Epithelial cell of esophagus (primary cell): ENCODE measurements at regions not wholly inside any gene's neighbourhood (a gene's known extent, or its start where the extent isn't known, plus 50 kb on each side); places are given as distances from the start of the nearest gene placed in this dataset.

Source experiments
- DNase-seq: peaks from one replicate; pipeline ENCODE4 v3.0.0; 2010; ENCODE audit warnings: low read depth
- H3K4me3 ChIP-seq: 2 replicates; pipeline ENCODE4 v1.5.1; 2011; ENCODE audit warnings: mild to moderate bottlenecking, low read length, control low read depth
- TF ChIP-seq, protein P1 (sequence below): IDR thresholded peaks from 2 replicates; pipeline ENCODE4 v1.5.1; 2011; ENCODE audit warnings: low read depth, mild to moderate bottlenecking, low read length, control low read depth, inconsistent platforms; ENCODE audit not compliant: insufficient read depth; ENCODE audit errors: missing control alignments

DNA sequence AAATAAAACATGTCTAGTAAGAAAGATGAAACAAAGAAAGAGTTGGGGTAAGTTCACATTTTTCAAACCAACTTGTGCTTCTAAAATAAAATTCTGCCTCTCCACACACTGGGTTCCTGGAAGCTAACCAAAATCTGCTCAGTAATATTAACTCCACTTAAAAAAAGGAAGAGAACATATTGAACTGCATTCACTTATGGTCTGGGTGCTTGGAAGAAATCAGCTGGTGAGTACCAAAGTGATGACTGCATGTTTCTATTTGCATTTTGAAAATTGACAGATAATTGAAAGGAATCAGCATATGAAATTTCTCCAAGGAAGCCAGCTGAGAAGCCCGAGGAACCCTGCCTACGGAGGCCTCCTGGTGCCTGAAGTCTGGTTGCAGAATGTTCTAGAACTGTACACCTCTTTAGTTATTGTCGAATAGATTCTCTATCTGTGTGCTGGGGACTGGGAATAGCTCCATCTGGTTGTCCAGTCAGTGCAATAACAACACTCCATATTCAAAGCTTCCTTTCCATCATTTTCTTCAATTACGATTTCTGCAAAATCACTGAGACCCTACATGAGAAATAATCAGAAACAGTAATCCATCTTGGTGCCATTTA lies 836.1 kb downstream of the VRK1 start:
- H3K4me3 ChIP-seq = no peak overlapping the region
- no peak for DNase-seq
- TF ChIP-seq, protein P1, sequence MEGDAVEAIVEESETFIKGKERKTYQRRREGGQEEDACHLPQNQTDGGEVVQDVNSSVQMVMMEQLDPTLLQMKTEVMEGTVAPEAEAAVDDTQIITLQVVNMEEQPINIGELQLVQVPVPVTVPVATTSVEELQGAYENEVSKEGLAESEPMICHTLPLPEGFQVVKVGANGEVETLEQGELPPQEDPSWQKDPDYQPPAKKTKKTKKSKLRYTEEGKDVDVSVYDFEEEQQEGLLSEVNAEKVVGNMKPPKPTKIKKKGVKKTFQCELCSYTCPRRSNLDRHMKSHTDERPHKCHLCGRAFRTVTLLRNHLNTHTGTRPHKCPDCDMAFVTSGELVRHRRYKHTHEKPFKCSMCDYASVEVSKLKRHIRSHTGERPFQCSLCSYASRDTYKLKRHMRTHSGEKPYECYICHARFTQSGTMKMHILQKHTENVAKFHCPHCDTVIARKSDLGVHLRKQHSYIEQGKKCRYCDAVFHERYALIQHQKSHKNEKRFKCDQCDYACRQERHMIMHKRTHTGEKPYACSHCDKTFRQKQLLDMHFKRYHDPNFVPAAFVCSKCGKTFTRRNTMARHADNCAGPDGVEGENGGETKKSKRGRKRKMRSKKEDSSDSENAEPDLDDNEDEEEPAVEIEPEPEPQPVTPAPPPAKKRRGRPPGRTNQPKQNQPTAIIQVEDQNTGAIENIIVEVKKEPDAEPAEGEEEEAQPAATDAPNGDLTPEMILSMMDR = no peak

DNA sequence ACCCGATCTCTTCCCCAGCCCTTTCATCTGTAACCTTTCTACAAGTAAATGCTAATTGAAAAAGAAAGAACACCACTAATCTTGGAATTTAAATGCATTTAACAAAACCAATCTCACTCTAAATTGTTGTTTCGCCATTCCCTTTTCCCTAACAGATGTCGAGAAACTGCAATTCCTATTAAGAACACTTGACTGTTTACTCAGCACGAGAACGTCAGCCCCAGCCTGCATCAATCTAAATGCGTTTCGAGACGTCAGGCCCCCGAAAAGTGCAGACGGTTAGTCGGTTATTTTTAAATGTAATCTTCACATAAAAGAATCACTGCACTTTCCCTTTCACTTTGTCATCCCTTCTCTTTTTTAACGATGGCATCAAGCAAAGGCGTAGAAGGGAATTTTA lies 837.6 kb downstream of the VRK1 start:
- DNase-seq = peak; percentile 1
- H3K4me3 ChIP-seq = no peak overlapping the region
- TF ChIP-seq, protein P1 = no peak

DNA sequence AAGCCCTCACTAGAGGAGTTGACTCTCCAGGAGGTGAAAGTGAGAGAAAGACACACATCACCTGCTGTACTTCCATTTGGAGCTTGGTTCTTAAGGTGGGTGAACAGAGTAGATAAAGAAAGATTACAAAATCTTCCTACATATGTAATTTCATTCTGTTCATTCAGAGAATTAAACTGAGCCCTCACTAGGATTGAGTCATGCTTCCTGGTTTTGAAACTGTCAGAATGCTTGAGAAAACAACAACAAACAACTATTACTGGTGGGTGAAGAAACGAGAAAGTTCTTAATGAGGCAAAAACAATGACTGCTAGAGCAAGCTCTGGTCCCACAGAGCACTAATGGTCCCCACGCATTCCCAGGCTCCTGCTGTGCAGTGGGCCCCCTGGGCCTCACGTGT lies 841.7 kb downstream of the VRK1 start:
- DNase-seq = peak; percentile 19
- H3K4me3 ChIP-seq = no peak overlapping the region
- TF ChIP-seq, protein P1 = no peak

DNA sequence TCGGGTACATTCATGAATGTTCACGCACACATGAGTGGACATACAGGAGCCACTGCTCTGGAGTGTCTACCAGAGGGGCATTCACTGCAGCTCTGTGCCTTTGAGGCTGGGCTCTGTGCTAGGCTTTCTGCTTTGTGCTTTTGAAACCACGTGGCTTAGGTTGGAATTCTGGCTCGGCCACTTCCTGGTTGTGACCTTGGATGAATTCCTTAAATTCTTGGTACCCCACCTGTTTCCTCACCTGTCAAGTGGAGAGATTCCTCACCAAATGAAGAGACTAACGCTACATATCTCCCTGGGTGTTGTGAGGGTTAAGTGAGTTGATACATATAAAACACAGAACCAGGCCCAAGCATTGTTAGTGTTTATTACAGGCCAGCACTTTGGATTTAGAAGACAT lies 842.8 kb downstream of the VRK1 start:
- TF ChIP-seq, protein P1 = no peak
- no peak for DNase-seq
- no peak overlapping the region for H3K4me3 ChIP-seq

DNA sequence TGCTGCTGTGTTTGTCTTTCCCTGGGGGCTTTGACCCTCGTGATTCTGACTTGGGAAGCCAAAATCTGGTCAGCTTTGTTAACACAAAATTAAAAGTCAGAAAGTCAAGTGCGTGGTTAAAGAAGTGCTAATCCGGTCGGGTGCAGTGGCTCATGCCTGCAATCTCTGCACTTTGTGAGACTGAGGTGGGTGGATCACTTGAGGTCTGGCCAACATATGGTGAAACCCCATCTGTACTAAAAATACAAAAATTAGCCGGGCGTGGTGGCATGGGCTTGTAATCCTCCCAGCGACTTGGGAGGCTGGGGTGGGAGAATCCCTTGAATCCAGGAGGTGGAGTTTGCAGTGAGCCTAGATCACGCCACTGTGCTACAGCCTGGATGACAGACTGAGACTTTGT lies 844.6 kb downstream of the VRK1 start:
- no peak overlapping the region for H3K4me3 ChIP-seq
- DNase-seq = no peak
- TF ChIP-seq, protein P1 = no peak

DNA sequence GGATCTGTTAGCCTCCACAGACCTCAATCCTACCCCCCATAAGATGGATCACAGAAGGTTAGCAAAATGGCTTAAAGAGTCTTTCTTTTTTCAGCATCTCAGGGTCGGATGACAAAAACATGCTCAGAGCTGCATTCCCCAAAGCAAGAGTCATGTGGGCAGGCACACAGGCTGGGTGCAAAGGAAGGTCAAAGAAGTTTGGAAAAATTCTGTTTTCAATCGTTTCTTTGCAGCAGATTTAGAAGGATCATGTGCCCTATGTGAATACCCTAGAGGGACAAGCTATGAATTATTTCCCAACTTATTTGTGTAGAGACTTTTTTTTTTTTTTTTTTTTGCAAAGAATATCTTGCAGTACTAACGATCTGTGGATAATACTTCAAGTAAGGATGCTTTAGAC lies 845.4 kb downstream of the VRK1 start:
- no peak for DNase-seq
- TF ChIP-seq, protein P1 = no peak
- no peak overlapping the region for H3K4me3 ChIP-seq

DNA sequence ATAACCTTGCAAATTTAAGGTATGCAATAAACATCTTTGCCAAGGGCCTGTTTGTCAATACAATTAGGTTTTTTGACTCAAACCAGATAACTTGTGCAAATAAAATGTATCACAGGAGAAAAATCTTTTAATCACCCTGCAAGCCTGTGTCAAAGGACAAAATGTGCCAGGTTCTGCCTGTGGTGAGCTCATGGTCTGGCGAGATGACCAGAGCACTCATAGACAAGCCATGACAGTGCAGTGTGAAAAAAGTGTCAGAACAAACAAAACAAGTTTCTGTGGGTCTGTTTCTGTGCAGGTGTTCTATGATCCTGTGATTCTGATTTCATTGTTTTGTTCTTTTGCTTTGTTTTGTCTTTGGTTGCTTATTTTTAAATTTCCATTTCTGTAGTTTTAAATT lies 847.2 kb downstream of the VRK1 start:
- H3K4me3 ChIP-seq = no peak overlapping the region
- no peak for DNase-seq
- TF ChIP-seq, protein P1 = no peak
